Stomach (tissue), 4 donors: ENCODE measurements at regions not wholly inside any gene's neighbourhood (a gene's known extent, or its start where the extent isn't known, plus 50 kb on each side); places are given as distances from the start of the nearest gene placed in this dataset.

Experiments used
- CTCF ChIP-seq, 7 experiments: fragments of 450-650 bp in 4 of 7; fragments of 200-600 bp in 3 of 7; sonication (generic) in 3 of 7; IDR thresholded peaks; one replicate each; pipeline ENCODE4 v1.5.1; 2016 to 2019; ENCODE audit warnings: antibody characterized with exemption in 7 of 7, control low read depth in 2 of 7, mild to moderate bottlenecking in 1 of 7
- EP300 ChIP-seq: sonication (generic); formaldehyde crosslinking; IDR thresholded peaks from one replicate; pipeline ENCODE4 v1.6.1; 2017; ENCODE audit warnings: antibody characterized with exemption

- TF ChIP-seq CTCF (IDR thresholded peaks at IDR 0.05) (no peak), EP300 (no peak)
Observed at GRCh38 chr2:66137606-66138130, 297.3 kb upstream of the MEIS1 start.
